HG03064 (cell line): ENCODE measurements at regions not wholly inside any gene's neighbourhood (a gene's known extent, or its start where the extent isn't known, plus 50 kb on each side); places are given as distances from the start of the nearest gene placed in this dataset.
"Not testable (repeated sequence)": the region's sequence is repeated elsewhere in the genome, so short reads cannot be mapped to it uniquely, and the experiment has no call there.

Experiments used
- ATAC-seq: cut with Tn5 transposase; IDR thresholded peaks from one replicate; pipeline ENCODE4 v1.9.1; 2021; ENCODE audit warnings: low read depth; ENCODE audit not compliant: unreplicated experiment

GRCh38 chrX:140447150-140447549 lies 57.7 kb downstream of the SOX3 start:
- no peak for ATAC-seq

- ATAC-seq: no peak
These were observed 64.0 kb downstream of the SOX3 start for GRCh38 chrX:140440876-140441275.

DNA sequence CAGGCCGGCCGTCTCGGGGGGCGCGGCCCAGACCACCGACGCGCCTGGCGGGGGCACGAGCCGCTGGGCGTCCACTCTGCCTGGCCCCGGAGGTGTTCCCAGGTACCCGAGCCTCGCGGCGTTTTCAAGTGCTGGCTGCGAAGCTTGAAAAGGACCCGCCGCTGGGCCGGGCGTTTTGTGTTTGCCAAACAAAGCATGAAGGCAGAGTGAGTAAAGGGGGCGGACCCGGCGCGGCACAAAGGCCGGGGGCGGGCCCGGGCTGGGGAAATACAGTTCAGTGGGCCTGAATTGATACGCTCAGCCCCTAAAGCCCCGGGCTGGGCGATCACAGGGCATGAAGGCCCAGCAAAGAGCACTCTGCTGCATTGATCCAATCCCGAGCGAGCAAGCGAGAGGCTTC lies 65.4 kb downstream of the SOX3 start:
- no peak for ATAC-seq

DNA sequence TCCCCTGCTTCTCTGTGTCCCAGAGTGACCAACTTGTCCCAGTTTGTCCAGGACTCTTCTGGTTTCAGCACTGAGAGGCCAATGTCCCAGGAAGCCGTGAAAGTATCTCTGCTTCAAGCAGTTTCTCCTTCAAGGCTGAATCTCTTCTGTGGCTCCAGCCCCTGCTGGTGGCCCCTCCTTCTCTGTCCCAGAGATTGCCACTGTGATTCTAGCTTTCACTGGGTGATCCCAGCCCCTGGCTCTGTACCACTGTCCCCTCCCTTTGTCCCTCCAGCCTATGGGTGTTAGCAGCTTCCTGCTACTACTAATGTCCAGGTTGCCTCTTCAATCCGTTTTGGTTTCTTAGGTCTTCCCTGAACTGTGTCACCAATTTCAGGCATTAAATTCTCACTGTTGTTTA lies 70.5 kb downstream of the SOX3 start:
- ATAC-seq: no peak

DNA sequence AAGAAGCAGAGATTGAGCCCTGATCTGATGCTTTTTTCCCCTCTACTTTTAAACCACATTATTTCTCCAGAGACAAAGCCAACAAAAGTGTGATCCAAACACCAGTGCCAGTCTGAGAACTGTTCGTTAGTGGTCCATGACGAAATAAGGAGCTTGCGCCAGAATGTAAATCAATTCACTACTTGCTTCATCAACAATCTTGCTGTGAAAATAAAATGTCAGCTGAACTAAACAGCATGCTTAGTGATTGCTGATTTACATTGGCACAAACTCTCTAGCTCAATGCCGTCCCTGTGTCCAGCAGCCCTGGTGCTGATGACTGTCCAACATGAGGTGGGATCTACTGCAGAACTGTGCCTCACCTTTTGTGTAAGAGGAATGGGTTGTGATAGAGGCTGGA lies 71.3 kb downstream of the SOX3 start:
- ATAC-seq: no peak

DNA sequence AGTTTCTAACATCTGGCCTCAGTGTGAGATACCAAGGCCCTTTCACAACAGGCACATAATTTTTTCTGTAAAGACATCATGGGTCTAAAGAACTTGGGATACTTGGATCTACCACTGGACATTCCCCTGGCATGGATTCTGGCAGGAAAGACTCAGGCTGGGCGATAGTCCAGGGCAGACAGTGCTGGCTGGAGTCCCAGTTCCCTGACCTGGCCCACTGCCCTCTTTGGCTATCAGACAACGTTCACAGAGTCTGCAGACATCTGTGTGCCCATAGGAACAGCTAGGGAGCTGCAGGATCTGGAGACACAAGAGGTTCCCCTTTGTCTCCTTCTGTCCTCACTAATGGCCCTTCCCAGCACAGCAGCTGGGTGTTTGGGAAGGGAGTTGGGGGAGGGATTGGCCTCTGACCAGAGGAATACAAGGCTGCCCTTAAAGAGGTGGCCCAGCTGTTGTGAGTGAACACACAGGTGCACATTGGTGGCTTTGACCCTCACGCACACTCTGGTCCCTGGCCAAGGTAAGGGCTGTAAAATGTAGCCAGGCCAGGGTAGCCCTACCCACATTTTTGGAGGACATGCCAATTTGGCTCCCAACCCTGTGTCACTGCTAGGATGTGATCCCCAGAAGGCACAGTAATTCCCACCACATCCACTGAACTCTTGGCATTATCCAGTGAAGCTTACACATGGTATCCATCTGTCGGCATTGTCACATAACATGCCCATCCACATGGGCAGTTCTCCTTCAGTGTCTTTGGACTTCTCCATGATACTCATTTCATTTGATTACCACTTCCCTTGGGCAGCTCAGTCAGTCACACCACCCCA lies 72.3 kb downstream of the SOX3 start:
- ATAC-seq: no peak

DNA sequence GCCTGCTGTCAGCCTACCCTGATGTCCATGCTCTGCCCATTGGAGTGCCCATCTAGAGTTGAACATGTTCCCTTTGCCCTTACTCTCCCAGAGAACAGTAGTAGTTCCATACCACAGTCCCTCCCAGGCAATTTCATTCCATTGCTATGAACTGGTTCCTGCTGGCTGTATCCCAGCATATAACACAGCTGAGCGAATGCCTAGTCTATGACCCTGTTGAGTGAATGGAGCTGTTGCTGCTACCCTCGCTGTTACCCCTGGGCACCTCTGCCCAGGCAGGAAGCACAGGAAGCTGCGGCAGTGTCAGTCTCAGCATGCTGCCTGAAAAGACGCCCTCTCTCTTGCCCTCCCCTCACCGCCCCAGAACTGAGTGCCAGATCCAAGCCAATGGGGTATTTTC lies 73.3 kb downstream of the SOX3 start:
- no peak for ATAC-seq

- no peak for ATAC-seq
These were observed 79.0 kb downstream of the SOX3 start for GRCh38 chrX:140425712-140426395.

DNA sequence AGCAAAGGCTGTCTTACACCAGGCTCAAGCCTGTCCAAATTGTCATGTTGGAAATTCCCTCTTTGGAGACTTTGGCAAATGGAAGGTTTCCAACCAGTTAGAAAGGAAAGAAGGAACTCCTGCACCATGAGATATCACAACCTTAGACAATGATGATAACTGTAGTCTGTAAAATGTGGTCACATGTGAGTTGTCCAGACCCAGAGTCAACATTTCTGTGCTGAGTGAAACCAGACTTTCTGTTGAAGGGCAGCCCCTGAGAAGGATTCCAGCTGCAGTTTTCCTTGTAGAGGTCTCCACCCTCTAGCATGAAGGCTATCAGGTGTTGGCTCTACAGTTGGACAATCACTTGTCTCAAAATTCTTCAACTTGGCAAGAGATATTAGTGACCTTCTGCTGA lies 82.4 kb downstream of the SOX3 start:
- no peak for ATAC-seq

DNA sequence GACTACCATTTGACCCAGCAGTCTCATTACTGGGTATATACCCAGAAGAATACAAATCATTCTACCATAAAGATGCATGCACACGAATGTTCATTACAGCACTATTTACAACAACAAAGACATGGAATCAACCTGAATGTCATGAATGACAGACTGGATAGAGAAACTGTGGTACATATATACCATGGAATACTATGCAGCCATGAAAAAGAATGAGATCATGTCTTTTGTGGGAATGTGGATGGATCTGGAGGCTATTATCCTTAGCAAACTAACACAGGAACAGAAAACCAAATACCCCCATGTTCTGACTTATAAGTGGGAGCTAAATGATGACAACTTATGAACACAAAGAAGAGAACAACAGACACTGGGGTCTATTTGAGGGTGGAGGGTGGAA lies 102.7 kb downstream of the SOX3 start:
- ATAC-seq: not testable (repeated sequence)

DNA sequence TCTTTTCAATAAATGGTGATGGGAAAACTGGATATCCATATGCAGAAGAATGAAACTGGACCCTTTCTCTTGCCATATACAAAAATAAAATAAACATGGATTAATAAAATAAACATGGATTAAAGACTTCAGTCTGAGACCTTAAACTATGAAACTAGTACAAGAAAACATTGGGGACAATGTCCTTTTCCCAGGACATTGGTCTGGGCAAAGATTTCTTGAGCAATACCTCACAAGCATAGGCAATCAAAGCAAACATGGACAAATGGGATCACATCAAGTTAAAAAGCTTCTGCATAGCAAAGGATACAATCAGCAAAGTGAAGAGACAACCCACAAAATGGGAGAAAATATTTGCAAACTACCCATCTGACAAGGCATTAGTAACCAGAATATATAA lies 108.5 kb downstream of the SOX3 start:
- not testable (repeated sequence) for ATAC-seq

DNA sequence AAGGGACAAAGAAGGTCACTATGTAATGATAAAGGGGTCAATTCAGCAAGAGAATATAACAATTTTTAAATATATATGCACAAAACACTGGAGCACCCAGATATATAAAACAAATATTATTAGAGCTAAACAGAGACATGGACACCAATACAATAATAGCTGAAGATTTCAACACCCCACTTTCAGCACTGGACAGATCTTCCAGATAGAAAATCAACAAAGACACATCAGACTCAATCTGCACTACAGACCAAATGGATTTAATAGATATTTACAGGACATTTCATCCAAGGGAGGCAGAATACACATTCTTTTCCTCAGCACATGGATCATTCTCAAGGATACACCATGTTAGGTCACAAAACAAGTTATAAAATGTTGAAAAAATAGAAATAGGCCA lies 111.4 kb downstream of the SOX3 start:
- no peak for ATAC-seq

GRCh38 chrX:140391313-140391712 lies 113.6 kb downstream of the SOX3 start:
- ATAC-seq: no peak

GRCh38 chrX:140389331-140389730 lies 115.5 kb downstream of the SOX3 start:
- no peak for ATAC-seq

DNA sequence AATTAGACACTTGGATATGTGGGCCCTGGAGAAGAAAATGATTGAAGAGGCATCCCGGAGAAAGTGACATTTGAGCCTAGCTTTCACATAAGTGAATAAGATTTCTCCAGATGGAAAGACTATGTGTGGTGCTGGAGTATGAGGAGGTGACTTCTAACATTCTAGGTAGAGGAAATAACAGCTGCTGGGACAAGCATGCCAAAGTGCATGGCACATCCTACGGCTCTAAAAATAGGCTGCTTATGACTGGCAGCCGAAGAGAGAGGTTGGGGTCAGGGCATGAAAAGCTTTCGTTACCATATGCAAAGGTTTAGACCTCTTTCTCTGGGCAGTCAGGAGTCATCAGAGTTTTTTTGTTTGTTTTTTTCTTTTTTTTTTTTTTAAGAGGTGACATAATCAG lies 142.0 kb downstream of the SOX3 start:
- no peak for ATAC-seq

GRCh38 chrX:140360924-140361323 lies 143.9 kb downstream of the SOX3 start:
- no peak for ATAC-seq

- no peak for ATAC-seq
These were observed 144.6 kb downstream of the SOX3 start for GRCh38 chrX:140360284-140360683.

DNA sequence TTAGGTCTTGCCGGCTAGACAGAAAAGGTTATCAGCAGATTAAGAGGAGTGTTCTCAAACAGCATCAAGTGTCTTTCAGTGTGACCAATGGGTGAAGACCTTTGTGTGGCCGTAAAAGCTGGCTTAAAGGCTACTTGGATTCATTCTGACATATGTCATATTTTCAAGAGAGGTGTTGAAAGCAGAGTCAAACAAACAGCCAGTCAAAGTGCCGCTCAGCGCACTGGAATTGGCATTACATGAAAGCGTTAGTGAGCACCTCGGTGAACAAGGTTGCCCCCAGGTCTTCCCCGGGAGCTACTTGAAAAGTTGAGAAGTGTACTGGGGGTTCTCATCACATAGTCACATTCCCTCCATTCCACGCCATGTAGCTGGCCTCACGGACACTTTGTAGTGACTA lies 148.9 kb downstream of the SOX3 start:
- no peak for ATAC-seq

DNA sequence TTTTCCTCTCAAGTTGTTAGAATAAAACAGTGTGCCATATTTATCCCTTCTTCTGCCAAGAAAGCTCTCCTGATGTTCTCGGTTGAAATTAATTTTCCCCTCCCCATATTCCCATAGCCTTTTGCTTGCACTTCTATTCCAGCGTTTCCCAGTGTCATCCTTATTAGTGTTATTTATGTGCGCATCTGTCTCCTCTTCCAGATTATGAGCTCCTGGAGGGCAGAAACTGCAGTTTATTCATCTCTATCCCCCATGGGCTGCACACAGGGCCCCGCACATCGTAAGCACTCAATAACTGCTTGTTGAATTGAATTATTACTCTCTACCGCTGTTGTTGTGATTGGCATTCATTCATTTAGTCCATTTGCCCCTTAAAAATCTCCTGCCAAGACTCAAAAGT lies 149.4 kb downstream of the SOX3 start:
- no peak for ATAC-seq

- no peak for ATAC-seq
These were observed 150.3 kb downstream of the SOX3 start for GRCh38 chrX:140354431-140355120.

DNA sequence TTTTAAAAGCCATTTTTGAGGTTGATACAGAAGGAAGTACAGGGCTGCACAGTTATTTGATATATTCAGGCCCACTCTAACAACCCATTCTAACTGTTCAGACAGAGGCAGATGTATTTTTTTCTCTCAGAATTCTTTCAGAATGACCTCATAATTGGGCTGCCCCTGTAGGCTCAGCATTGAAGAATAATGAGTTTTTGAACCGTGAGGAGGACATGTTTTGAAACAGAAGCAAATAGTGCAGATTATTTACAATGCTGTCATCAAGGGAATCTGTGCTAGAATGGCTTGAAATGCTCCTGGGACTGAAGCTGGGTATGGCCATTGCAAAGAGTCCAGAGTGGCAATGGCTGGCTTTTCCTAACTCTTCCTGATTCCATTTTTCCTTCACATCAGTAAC lies 158.1 kb downstream of the SOX3 start:
- no peak for ATAC-seq
